ENCODE measurements at regions not wholly inside any gene's neighbourhood (a gene's known extent, or its start where the extent isn't known, plus 50 kb on each side); places are given as distances from the start of the nearest gene placed in this dataset.
"Not testable (repeated sequence)": the region's sequence is repeated elsewhere in the genome, so short reads cannot be mapped to it uniquely, and the experiment has no call there.

GRCh38 chr18:34942276-34942675, 98.9 kb upstream of the MAPRE2 start:
- no peak for TF ChIP-seq CTCF (IDR thresholded peaks at IDR 0.05; ENCODE audit: low read depth, low read length)
- DNase-seq (ENCODE audit: extremely low read depth, low read depth): no peak

- no peak for TF ChIP-seq CTCF (IDR thresholded peaks at IDR 0.05; ENCODE audit: low read depth, low read length)
- DNase-seq (ENCODE audit: extremely low read depth, low read depth): no peak
These were observed 98.2 kb upstream of the MAPRE2 start for GRCh38 chr18:34942975-34943374.

- TF ChIP-seq CTCF (IDR thresholded peaks at IDR 0.05; ENCODE audit: low read depth, low read length): no peak
- DNase-seq (ENCODE audit: extremely low read depth, low read depth): no peak
These were observed 97.6 kb upstream of the MAPRE2 start for GRCh38 chr18:34943587-34943986.

GRCh38 chr18:34947711-34948125, 93.5 kb upstream of the MAPRE2 start:
- DNase-seq (ENCODE audit: extremely low read depth, low read depth): no peak
- no peak for TF ChIP-seq CTCF (IDR thresholded peaks at IDR 0.05; ENCODE audit: low read depth, low read length)

- no peak for TF ChIP-seq CTCF (IDR thresholded peaks at IDR 0.05; ENCODE audit: low read depth, low read length)
- no peak for DNase-seq (ENCODE audit: extremely low read depth, low read depth)
These were observed 89.4 kb upstream of the MAPRE2 start for GRCh38 chr18:34951625-34952379.

- DNase-seq (ENCODE audit: extremely low read depth, low read depth): no peak
- no peak for TF ChIP-seq CTCF (IDR thresholded peaks at IDR 0.05; ENCODE audit: low read depth, low read length)
These were observed 88.0 kb upstream of the MAPRE2 start for GRCh38 chr18:34953212-34953611.

GRCh38 chr18:34955494-34955893, 85.7 kb upstream of the MAPRE2 start:
- DNase-seq (ENCODE audit: extremely low read depth, low read depth): not testable (repeated sequence)

GRCh38 chr18:34956663-34957062, 84.5 kb upstream of the MAPRE2 start:
- no peak for DNase-seq (ENCODE audit: extremely low read depth, low read depth)
- no peak for TF ChIP-seq CTCF (IDR thresholded peaks at IDR 0.05; ENCODE audit: low read depth, low read length)
